IPS-20b (cell line): ENCODE measurements at regions not wholly inside any gene's neighbourhood (a gene's known extent, or its start where the extent isn't known, plus 50 kb on each side); places are given as distances from the start of the nearest gene placed in this dataset.

Source experiments
- H3K27ac ChIP-seq: one replicate; pipeline ENCODE4 v1.5.1; 2013; ENCODE audit warnings: low read length
- H3K27me3 ChIP-seq: 2 replicates; pipeline ENCODE4 v1.6.1; 2013; ENCODE audit warnings: mild to moderate bottlenecking, low read length, inconsistent platforms; ENCODE audit not compliant: insufficient read depth
- H3K36me3 ChIP-seq: 2 replicates; pipeline ENCODE4 v1.6.1; 2013; ENCODE audit warnings: low read depth, mild to moderate bottlenecking, inconsistent platforms, low read length, moderate library complexity; ENCODE audit not compliant: insufficient read depth
- H3K4me1 ChIP-seq: 2 replicates; pipeline ENCODE4 v1.6.1; 2013; ENCODE audit warnings: mild to moderate bottlenecking, control low read depth, inconsistent platforms, low read length, moderate library complexity; ENCODE audit not compliant: insufficient read depth
- H3K4me3 ChIP-seq: 2 replicates; pipeline ENCODE4 v1.5.1; 2013; ENCODE audit warnings: mild to moderate bottlenecking, low read length, inconsistent platforms
- H3K9ac ChIP-seq: 2 replicates; pipeline ENCODE4 v1.6.1; 2013; ENCODE audit warnings: low read depth, mild to moderate bottlenecking, inconsistent platforms, low read length, moderate library complexity
- H3K9me3 ChIP-seq: 2 replicates; pipeline ENCODE4 v1.6.1; 2013; ENCODE audit warnings: mild to moderate bottlenecking, low read depth, low read length, inconsistent platforms; ENCODE audit not compliant: insufficient read depth

DNA sequence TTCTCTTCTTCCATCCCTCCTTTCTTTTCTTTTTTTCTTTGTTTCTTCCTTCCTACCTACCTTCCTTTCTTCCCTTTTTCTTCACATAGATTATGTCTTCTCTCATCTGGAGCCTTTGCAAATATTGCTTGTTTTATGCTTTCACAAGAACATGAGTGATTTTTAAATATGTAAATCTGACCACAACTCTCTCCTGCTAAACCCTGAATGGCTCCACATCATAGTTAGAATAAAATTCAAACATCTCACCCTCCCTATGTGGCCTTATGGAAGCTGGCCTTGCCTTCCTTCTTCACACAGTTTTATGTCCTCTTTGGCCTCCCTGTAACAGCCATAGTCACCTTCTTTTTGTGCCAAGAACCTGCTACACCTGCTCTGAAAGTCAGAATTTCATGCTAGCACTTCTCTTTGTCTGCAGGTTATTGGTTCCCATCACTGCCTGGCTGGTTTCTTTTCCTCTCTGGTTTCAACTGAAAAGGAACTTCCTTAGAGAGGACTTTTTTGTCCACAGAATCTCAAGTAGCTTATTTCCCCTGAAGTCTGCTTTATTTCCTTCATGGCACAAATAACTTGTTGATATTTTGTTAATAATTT lies 114.3 kb upstream of the TNC start:
- no peak overlapping the region for H3K27ac ChIP-seq
- no peaks in the 10 kb centered on the region for H3K9me3 ChIP-seq
- no peak overlapping the region for H3K9ac ChIP-seq
- no peak overlapping the region for H3K4me3 ChIP-seq
- no peaks in the 10 kb centered on the region; the same call in 1 of the 2 replicates for H3K4me1 ChIP-seq
- H3K27me3 ChIP-seq: no peaks in the 10 kb centered on the region
- no peaks in the 10 kb centered on the region for H3K36me3 ChIP-seq

DNA sequence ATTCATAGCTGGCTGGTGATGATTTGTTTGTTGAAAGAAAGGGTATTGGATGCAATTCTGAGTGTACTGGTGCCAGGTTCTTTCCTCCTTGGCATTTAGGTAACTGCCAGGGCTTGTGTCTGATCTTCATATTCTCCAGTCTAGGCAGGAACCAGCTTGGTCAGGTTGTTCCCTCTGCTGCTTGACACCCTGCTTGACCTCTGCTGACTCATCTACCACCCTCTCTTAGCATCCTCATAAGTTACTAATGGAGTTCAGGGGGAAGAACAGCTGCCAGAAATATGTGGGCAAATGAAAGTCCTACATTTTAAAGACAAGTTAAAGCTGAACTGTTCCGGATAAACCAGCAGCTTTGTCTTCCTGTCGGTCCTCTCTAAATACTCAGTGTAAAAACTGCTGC lies 116.1 kb upstream of the TNC start:
- Histone ChIP-seq H3K27ac (no peak overlapping the region), H3K9me3 (no peaks in the 10 kb centered on the region)

DNA sequence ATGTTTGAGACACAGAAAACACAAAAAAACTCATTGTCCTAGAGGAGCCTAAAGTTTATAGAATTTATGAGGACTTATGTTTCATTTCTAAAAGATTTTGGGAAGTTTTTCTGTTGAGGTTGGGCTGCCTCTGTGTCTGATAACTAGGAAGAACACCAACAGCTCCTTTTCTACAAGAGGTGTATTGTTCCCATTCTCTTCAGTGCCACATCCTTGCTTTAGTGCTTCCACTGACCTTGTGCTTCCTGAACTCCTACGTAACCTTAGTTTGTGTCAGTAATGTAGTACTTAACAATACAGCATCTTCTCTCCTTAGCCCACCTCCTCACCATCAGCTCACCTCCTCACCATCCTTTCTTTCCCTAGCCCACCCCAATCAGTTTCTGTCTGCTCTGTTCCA lies 117.3 kb upstream of the TNC start:
- H3K27ac ChIP-seq: no peak overlapping the region
- no peaks in the 10 kb centered on the region for H3K27me3 ChIP-seq
- no peaks in the 10 kb centered on the region for H3K36me3 ChIP-seq
- no peak overlapping the region for H3K4me3 ChIP-seq
- no peak overlapping the region for H3K9ac ChIP-seq
- H3K9me3 ChIP-seq: no peaks in the 10 kb centered on the region
- H3K4me1 ChIP-seq: no peaks in the 10 kb centered on the region; the same call in 1 of the 2 replicates

More for the DNA sequence above, 116.1 kb upstream of the TNC start:
- Histone ChIP-seq H3K36me3 (no peaks in the 10 kb centered on the region), H3K4me1 (no peaks in the 10 kb centered on the region; the same call in 1 of the 2 replicates), H3K9ac (no peak overlapping the region), H3K4me3 (no peak overlapping the region), H3K27me3 (no peaks in the 10 kb centered on the region)

DNA sequence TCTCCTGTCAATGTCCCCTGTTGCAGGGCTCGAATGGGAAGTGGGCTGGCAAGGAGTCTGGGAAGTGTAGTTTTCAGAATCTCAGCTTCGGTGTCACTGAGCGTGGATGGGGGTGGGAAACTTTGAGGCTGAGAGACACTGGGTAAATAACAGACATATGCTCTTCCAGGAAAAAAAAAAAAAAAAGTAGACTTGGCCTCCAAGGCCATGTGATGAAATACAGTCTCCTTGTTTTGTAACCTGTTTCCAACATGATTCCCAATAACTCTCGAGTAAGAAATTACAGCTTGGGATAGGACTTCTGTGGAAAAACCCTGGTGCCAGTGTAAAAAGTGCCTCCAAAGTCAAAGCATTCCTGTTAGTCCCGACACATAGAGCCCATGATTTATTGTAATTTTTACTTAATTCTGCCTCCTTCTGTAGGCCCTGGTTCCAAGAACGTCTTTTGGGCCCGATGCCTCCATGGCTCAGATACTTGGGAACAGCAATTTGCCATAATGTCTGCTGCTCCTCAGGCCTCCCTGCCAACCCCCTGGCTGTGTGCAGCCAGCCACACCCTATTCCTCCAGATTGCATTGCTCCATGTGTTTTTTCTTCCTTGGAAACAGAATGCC lies 119.5 kb upstream of the TNC start:
- Histone ChIP-seq H3K9ac (no peak overlapping the region), H3K27me3 (no peaks in the 10 kb centered on the region), H3K9me3 (no peaks in the 10 kb centered on the region), H3K4me3 (no peak overlapping the region), H3K36me3 (no peaks in the 10 kb centered on the region), H3K4me1 (no peaks in the 10 kb centered on the region; the same call in 1 of the 2 replicates), H3K27ac (no peak overlapping the region)

DNA sequence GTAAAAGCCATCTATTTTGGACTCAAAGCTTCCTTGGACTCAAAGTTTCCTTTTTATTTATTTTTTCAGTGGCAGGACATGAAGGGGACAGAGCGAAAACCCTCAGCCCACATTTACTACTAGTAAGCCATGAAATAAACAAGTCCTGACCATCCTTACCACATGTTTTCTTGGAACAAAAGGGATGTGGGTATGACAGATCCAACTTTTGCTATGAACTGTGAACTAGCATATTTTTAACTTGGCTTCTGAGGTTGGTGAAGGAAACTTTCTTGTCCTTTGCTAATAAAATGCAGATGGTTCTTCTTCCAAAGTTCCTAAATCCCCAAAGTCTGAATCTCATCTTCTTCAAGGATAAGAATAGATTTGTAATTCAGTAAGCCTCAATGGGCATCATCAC lies 122.7 kb upstream of the TNC start:
- Histone ChIP-seq H3K4me1 (no peaks in the 10 kb centered on the region), H3K27ac (no peak overlapping the region), H3K9ac (no peak overlapping the region), H3K4me3 (no peak overlapping the region), H3K27me3 (no peaks in the 10 kb centered on the region), H3K9me3 (no peaks in the 10 kb centered on the region), H3K36me3 (no peaks in the 10 kb centered on the region)

DNA sequence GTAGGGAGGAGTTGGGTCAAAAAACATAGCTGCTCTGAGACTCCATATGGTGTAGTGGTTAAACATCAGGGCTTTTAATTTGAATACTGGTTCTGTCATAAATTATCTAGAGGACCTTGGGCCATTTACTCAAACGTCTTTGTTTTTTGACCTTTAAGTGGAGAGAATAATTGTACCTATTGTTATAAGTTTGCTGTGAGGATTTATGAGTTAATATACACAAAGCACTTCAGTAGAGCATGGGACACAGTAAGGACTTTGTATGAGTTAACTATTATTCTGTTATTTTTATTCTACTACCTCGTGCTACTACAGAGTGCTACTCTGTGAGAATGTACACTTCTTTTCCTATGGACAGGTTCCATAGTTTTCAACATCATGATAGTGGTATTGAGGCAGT lies 123.7 kb upstream of the TNC start:
- no peak overlapping the region for H3K4me3 ChIP-seq
- H3K27ac ChIP-seq: no peak overlapping the region
- no peaks in the 10 kb centered on the region for H3K4me1 ChIP-seq
- no peaks in the 10 kb centered on the region for H3K27me3 ChIP-seq
- H3K9ac ChIP-seq: no peak overlapping the region
- no peaks in the 10 kb centered on the region for H3K36me3 ChIP-seq
- H3K9me3 ChIP-seq: no peaks in the 10 kb centered on the region

DNA sequence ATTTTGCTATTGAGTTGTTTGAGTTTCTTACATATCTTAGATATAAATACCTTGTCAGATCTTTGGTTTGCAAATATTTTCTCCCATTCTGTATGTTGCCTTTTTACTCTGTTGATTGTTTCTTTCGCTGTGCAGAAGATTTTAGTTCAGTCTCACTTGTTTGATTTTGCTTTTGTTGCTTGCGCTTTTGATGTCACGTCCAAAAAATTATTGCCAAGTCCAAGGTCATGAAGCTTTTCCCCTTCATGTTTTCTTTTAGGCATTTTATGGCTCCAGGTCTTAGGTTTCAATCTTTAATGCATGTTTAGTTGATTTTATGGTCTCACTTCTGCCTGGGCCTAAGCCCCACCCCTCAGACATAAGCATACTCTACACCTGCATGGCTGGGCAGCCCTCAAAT lies 131.5 kb upstream of the TNC start:
- Histone ChIP-seq H3K9me3 (peaks cover 4% of the 10 kb centered on the region; the same call in 1 of the 2 replicates), H3K36me3 (no peaks in the 10 kb centered on the region), H3K4me3 (no peak overlapping the region), H3K4me1 (no peaks in the 10 kb centered on the region), H3K27me3 (no peaks in the 10 kb centered on the region), H3K27ac (no peak overlapping the region), H3K9ac (no peak overlapping the region)

DNA sequence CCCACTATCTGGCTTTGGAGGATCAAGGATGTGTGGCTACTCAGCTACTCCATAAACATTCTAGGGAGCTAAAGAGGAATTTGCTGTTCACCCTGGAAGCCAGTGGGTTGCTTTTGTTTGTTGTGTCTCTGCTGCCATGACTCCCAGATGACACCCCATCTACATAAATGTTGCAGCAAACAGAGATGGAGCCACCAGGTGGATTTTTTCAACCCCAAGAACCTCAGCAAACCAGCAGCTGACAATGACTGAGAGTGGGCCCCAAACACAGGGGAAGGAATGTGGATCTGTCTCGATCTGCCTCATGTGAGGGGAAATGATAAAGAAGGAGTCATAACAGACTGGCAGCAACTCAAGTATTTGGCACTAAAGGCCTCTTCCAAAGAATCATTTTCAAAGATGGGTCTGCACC lies 132.7 kb upstream of the TNC start:
- H3K4me3 ChIP-seq: no peak overlapping the region
- no peak overlapping the region for H3K9ac ChIP-seq
- no peak overlapping the region for H3K27ac ChIP-seq
- H3K9me3 ChIP-seq: peaks cover 4% of the 10 kb centered on the region; the same call in 1 of the 2 replicates
- no peaks in the 10 kb centered on the region for H3K36me3 ChIP-seq
- no peaks in the 10 kb centered on the region for H3K4me1 ChIP-seq
- H3K27me3 ChIP-seq: no peaks in the 10 kb centered on the region

DNA sequence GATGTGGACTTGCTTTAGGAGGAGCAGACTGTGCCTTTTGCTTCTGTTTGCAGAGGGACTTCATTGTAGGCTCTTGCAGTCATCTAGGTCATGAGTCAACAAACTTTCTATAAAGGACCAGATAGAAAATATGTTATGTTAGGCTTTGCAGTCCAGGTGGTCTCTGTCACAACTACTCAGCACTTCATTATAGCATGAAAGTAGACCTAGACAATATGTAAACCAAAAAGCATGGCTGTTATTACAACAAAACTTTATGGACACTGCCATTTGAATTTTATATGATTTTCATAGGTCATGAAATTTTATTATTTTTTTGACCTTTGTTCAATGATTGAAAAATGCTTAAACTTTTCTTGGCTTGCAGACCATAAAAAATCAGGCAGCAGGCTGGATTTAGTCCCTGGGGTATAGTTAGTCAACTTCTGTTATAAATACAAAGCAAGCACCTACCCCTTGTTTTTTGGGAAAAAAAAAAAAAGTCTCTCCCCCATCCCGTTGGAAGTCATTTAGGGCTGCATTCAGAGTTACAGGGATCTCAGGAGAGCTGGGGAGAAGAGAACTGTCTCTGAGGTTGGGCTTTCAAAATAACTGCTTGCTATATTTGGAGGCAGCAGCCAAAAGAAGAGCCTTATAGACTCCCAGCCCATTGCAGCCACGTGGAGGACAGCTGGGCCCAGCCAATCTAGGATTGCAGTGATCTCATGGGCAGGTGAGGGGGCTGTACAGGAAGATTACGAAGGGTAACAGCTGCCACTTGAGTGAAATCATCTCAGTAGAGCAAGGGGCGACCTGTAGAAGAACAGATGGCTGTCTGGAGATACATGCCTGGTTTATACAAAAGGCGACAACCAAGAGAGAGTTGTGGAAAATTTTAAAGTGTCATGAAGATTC lies 136.6 kb upstream of the TNC start:
- no peaks in the 10 kb centered on the region for H3K4me1 ChIP-seq
- H3K27ac ChIP-seq: no peak overlapping the region
- H3K36me3 ChIP-seq: no peaks in the 10 kb centered on the region
- H3K4me3 ChIP-seq: no peak overlapping the region
- no peaks in the 10 kb centered on the region for H3K27me3 ChIP-seq
- H3K9me3 ChIP-seq: peaks cover 4% of the 10 kb centered on the region; the same call in 1 of the 2 replicates
- H3K9ac ChIP-seq: no peak overlapping the region

DNA sequence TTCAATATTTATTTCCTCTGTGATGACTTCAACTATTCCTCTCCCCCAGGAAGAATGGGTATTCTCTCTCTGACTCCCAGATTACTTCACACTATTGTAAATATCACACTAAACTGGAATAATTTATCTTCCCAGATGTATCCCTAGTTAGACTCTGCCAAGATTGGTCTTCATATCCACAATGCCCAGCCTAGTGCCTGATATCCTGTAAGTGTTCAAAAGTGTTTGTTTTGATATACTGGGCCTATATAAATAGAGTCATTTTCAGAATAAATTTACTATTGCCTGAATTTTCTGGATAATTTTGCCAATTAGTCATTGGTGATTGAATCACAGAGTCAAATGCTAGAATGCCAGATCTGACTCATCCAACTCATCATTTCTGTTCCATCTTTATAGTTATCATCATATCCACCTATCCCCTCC lies 143.7 kb upstream of the TNC start:
- Histone ChIP-seq H3K4me1 (no peaks in the 10 kb centered on the region), H3K9ac (no peak overlapping the region), H3K27me3 (no peaks in the 10 kb centered on the region), H3K9me3 (no peaks in the 10 kb centered on the region), H3K4me3 (no peak overlapping the region), H3K36me3 (no peaks in the 10 kb centered on the region), H3K27ac (no peak overlapping the region)

DNA sequence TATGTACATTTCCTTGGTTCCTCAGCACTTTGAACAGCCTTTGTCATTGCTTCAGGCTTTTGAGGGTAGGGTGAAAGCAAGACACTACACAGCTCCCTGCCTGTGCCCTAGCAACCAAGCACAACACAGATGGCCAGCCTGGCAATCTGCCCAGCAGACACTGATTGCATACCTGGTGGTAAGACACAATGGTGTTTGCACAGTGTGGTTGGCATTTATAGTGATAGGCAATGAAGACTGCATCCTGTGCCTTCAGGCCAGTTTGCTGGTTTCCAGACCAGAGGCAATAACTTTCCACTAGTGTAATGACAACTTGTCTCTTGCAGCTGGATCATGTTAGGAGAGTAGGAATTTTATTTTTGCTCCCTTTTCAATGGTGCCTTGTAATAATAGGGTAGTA lies 144.5 kb upstream of the TNC start:
- Histone ChIP-seq H3K27me3 (no peaks in the 10 kb centered on the region), H3K9ac (no peak overlapping the region), H3K36me3 (no peaks in the 10 kb centered on the region), H3K4me3 (no peak overlapping the region), H3K9me3 (no peaks in the 10 kb centered on the region), H3K27ac (no peak overlapping the region), H3K4me1 (no peaks in the 10 kb centered on the region)

DNA sequence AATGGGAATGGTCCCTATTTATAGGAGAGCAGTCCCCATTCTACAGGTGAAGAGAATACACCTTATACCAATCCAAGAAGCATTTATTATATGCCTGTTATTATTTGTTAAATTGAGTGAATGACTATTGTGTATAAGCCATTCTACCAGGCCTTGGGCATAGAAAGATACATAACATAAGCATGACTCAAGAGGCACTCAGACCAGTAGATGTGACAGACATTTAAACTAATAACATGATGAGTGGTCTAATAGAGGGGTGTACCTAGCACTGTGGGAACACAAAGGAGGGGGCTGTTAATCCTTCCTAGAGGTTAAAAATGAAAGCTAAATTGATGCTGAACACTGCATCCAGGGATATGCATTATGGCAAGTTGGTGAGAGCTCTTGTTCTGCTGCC lies 145.0 kb upstream of the TNC start:
- Histone ChIP-seq H3K27me3 (no peaks in the 10 kb centered on the region), H3K9me3 (no peaks in the 10 kb centered on the region), H3K9ac (no peak overlapping the region), H3K27ac (no peak overlapping the region), H3K36me3 (no peaks in the 10 kb centered on the region), H3K4me3 (no peak overlapping the region), H3K4me1 (no peaks in the 10 kb centered on the region)
